Natural killer cell treated with Interleukin-12 subunit alpha and Interleukin-12 subunit beta and Interleukin-15 and Interleukin-18, amount 100 ng/mL, for 72 hours (primary cell): ENCODE measurements at regions not wholly inside any gene's neighbourhood (a gene's known extent, or its start where the extent isn't known, plus 50 kb on each side); places are given as distances from the start of the nearest gene placed in this dataset.

Source experiments
- ATAC-seq, 2 donors: fragments of 150-1000 bp; cut with Tn5 transposase in 1 of 2; sonication (Bioruptor Pico), chemical (Tn5 transposase) in 1 of 2; 2 replicates each; pipeline ENCODE4 v1.10.0; 2021
- DNase-seq: peaks from one replicate; pipeline ENCODE4 v3.0.0; 2022; ENCODE audit warnings: low spot score
- H3K27ac Mint-ChIP-seq, 2 donors: 1 replicate in 1 of 2; 2 replicates in 1 of 2; pipeline ENCODE4 v1.8.0; 2022; ENCODE audit warnings: mixed read lengths in 2 of 2, mild to moderate bottlenecking in 1 of 2, moderate library complexity in 1 of 2
- H3K27me3 Mint-ChIP-seq, 2 donors: 1 replicate in 1 of 2; 2 replicates in 1 of 2; pipeline ENCODE4 v1.8.0; 2022; ENCODE audit warnings: mixed read lengths in 2 of 2
- H3K36me3 Mint-ChIP-seq: one replicate; pipeline ENCODE4 v1.8.0; 2022; ENCODE audit warnings: mixed read lengths
- H3K4me1 Mint-ChIP-seq, 2 donors: 1 replicate in 1 of 2; 2 replicates in 1 of 2; pipeline ENCODE4 v1.8.0; 2022; ENCODE audit warnings: low read depth in 2 of 2, mixed read lengths in 2 of 2, mild to moderate bottlenecking in 1 of 2
- H3K4me3 Mint-ChIP-seq: one replicate; pipeline ENCODE4 v1.8.0; 2022; ENCODE audit warnings: mixed read lengths
- H3K9me3 Mint-ChIP-seq: 2 replicates; pipeline ENCODE4 v1.8.0; 2022; ENCODE audit warnings: mixed read lengths

GRCh38 chr6:147132889-147133288, 71.3 kb upstream of the STXBP5 start:
- DNase-seq = no peak
- H3K4me3 Mint-ChIP-seq = no peak overlapping the region
- no peaks in the 10 kb centered on the region for H3K9me3 Mint-ChIP-seq
- peaks cover 15 to 24% of the 10 kb centered on the region in 2 donors for H3K27me3 Mint-ChIP-seq
- no peaks in the 10 kb centered on the region for H3K4me1 Mint-ChIP-seq
- H3K27ac Mint-ChIP-seq = no peak overlapping the region
- no peaks in the 10 kb centered on the region for H3K36me3 Mint-ChIP-seq
- no peak for ATAC-seq

- no peak overlapping the region for H3K4me3 Mint-ChIP-seq
- no peaks in the 10 kb centered on the region for H3K36me3 Mint-ChIP-seq
- DNase-seq = no peak
- no peaks in the 10 kb centered on the region for H3K9me3 Mint-ChIP-seq
- H3K4me1 Mint-ChIP-seq = no peaks in the 10 kb centered on the region
- H3K27me3 Mint-ChIP-seq = peaks cover 15 to 24% of the 10 kb centered on the region in 2 donors
- ATAC-seq = no peak
- H3K27ac Mint-ChIP-seq = no peak overlapping the region
Measured at GRCh38 chr6:147133669-147134068, 70.5 kb upstream of the STXBP5 start.

- Mint-ChIP-seq H3K27me3 (peaks cover 12 to 17% of the 10 kb centered on the region in 2 donors), H3K4me3 (no peak overlapping the region), H3K4me1 (no peaks in the 10 kb centered on the region), H3K36me3 (no peaks in the 10 kb centered on the region), H3K9me3 (no peaks in the 10 kb centered on the region), H3K27ac (no peak overlapping the region)
- no peak for DNase-seq
- ATAC-seq = no peak
Measured at GRCh38 chr6:147135211-147135681, 69.0 kb upstream of the STXBP5 start.

- DNase-seq (no peak), ATAC-seq (no peak)
- Mint-ChIP-seq H3K9me3 (no peaks in the 10 kb centered on the region), H3K4me1 (no peaks in the 10 kb centered on the region), H3K27me3 (peaks cover 12% of the 10 kb centered on the region in 2 donors), H3K36me3 (no peaks in the 10 kb centered on the region), H3K27ac (no peak overlapping the region), H3K4me3 (no peak overlapping the region)
Measured at GRCh38 chr6:147136057-147136456, 68.2 kb upstream of the STXBP5 start.

- no peak for DNase-seq
- H3K36me3 Mint-ChIP-seq = no peaks in the 10 kb centered on the region
- H3K4me1 Mint-ChIP-seq = no peaks in the 10 kb centered on the region
- H3K4me3 Mint-ChIP-seq = no peak overlapping the region
- H3K27me3 Mint-ChIP-seq = peaks cover 9 to 12% of the 10 kb centered on the region in 2 donors
- H3K9me3 Mint-ChIP-seq = no peaks in the 10 kb centered on the region
- ATAC-seq = no peak
- H3K27ac Mint-ChIP-seq = no peak overlapping the region
Measured at GRCh38 chr6:147137986-147138385, 66.2 kb upstream of the STXBP5 start.

GRCh38 chr6:147138835-147139234, 65.4 kb upstream of the STXBP5 start:
- H3K4me3 Mint-ChIP-seq = no peak overlapping the region

GRCh38 chr6:147141711-147142308, 62.4 kb upstream of the STXBP5 start:
- no peak overlapping the region for H3K27ac Mint-ChIP-seq
- DNase-seq (no peak), ATAC-seq (no peak)
- no peaks in the 10 kb centered on the region for H3K36me3 Mint-ChIP-seq
- no peaks in the 10 kb centered on the region for H3K4me1 Mint-ChIP-seq
- H3K9me3 Mint-ChIP-seq = no peaks in the 10 kb centered on the region
- H3K27me3 Mint-ChIP-seq = no peaks in the 10 kb centered on the region
- no peak overlapping the region for H3K4me3 Mint-ChIP-seq

More at GRCh38 chr6:147138835-147139234, 65.4 kb upstream of the STXBP5 start:
- Mint-ChIP-seq H3K4me1 (no peaks in the 10 kb centered on the region), H3K27ac (no peak overlapping the region), H3K9me3 (no peaks in the 10 kb centered on the region), H3K27me3 (peaks cover 9 to 12% of the 10 kb centered on the region in 2 donors), H3K36me3 (no peaks in the 10 kb centered on the region)
- DNase-seq (no peak), ATAC-seq (no peak)

GRCh38 chr6:147142684-147143245, 61.5 kb upstream of the STXBP5 start:
- Mint-ChIP-seq H3K9me3 (no peaks in the 10 kb centered on the region), H3K27me3 (no peaks in the 10 kb centered on the region), H3K4me3 (no peak overlapping the region), H3K36me3 (no peaks in the 10 kb centered on the region), H3K4me1 (no peaks in the 10 kb centered on the region), H3K27ac (no peak overlapping the region)
- ATAC-seq (no peak), DNase-seq (no peak)

- DNase-seq = no peak
- Mint-ChIP-seq H3K4me3 (no peak overlapping the region), H3K36me3 (peaks cover 6% of the 10 kb centered on the region), H3K9me3 (no peaks in the 10 kb centered on the region), H3K4me1 (no peaks in the 10 kb centered on the region), H3K27ac (no peak overlapping the region), H3K27me3 (peaks cover 15 to 34% of the 10 kb centered on the region in 2 donors)
- ATAC-seq = no peak
Measured at GRCh38 chr6:147149092-147149491, 55.1 kb upstream of the STXBP5 start.

GRCh38 chr6:147149826-147150225, 54.4 kb upstream of the STXBP5 start:
- Mint-ChIP-seq H3K9me3 (no peaks in the 10 kb centered on the region), H3K27ac (no peak overlapping the region), H3K27me3 (peaks cover 16 to 34% of the 10 kb centered on the region in 2 donors), H3K4me1 (no peaks in the 10 kb centered on the region), H3K36me3 (peaks cover 6% of the 10 kb centered on the region), H3K4me3 (no peak overlapping the region)
- ATAC-seq (no peak), DNase-seq (no peak)

GRCh38 chr6:147150293-147150692, 53.9 kb upstream of the STXBP5 start:
- DNase-seq = no peak
- Mint-ChIP-seq H3K9me3 (no peaks in the 10 kb centered on the region), H3K4me3 (no peak overlapping the region), H3K27ac (no peak overlapping the region), H3K27me3 (peaks cover 16 to 34% of the 10 kb centered on the region in 2 donors), H3K4me1 (no peaks in the 10 kb centered on the region), H3K36me3 (peaks cover 6% of the 10 kb centered on the region)
- no peak for ATAC-seq
